IMR-90 (cell line): ENCODE measurements at regions not wholly inside any gene's neighbourhood (a gene's known extent, or its start where the extent isn't known, plus 50 kb on each side); places are given as distances from the start of the nearest gene placed in this dataset.

Experiments
- ATAC-seq: fragments of 200-7000 bp; cut with Tn5 transposase; 2 replicates; pipeline ENCODE4 v1.9.1; 2020; ENCODE audit warnings: low read depth, mild to moderate bottlenecking, moderate library complexity
- BruUV-seq: library from RNA; stranded (reverse); fragments of 400-500 nt; replicated peaks from 2 replicates; lab custom pipeline; 2021; lab: Mats Ljungman, UMichigan
- CTCF ChIA-PET: fragments of 300-600 bp; formaldehyde crosslinking; extraction: SDS; loops from one replicate; lab custom pipeline; 2021; ENCODE audit warnings: antibody characterized with exemption; lab: Yijun Ruan, JAX
- POLR2A ChIA-PET: fragments of 300-600 bp; sonication (Branson Sonifier 250); formaldehyde crosslinking; loops from one replicate; lab custom pipeline; 2022; ENCODE audit warnings: antibody characterized with exemption; ENCODE audit not compliant: unreplicated experiment; lab: Charles Lee
- DNase-seq: peaks from one replicate; pipeline ENCODE4 v3.0.0; 2013
- H2AFZ ChIP-seq: replicated peaks from 2 replicates; pipeline ENCODE3; 2013; ENCODE audit warnings: low read length, mild to moderate bottlenecking; ENCODE audit not compliant: poor library complexity
- H2AK5ac ChIP-seq: 2 replicates; pipeline ENCODE4 v1.6.1; 2013; ENCODE audit warnings: low read depth, low read length, inconsistent platforms
- H2AK9ac ChIP-seq: replicated peaks from 2 replicates; pipeline ENCODE3; 2013; ENCODE audit warnings: mild to moderate bottlenecking, low read depth, low read length, moderate library complexity; ENCODE audit not compliant: poor library complexity
- H2BK120ac ChIP-seq: 2 replicates; pipeline ENCODE4 v1.6.1; 2013; ENCODE audit warnings: low read depth, low read length, inconsistent platforms
- H2BK15ac ChIP-seq: 3 replicates; pipeline ENCODE4 v1.6.1; 2013; ENCODE audit warnings: low read depth, low read length, inconsistent platforms
- H2BK20ac ChIP-seq: 2 replicates; pipeline ENCODE4 v1.6.1; 2013; ENCODE audit warnings: low read depth, mild to moderate bottlenecking, inconsistent platforms, low read length, moderate library complexity
- H2BK5ac ChIP-seq: 2 replicates; pipeline ENCODE4 v1.6.1; 2013; ENCODE audit warnings: mild to moderate bottlenecking, low read depth, low read length, inconsistent platforms; ENCODE audit not compliant: poor library complexity, severe bottlenecking
- H3K14ac ChIP-seq: replicated peaks from 2 replicates; pipeline ENCODE4 v1.6.1; 2013; ENCODE audit warnings: low read depth, low read length, inconsistent platforms
- H3K18ac ChIP-seq: 2 replicates; pipeline ENCODE4 v1.6.1; 2013; ENCODE audit warnings: low read depth, low read length, control low read depth
- H3K23ac ChIP-seq: 2 replicates; pipeline ENCODE4 v1.6.1; 2013; ENCODE audit warnings: low read depth, low read length, inconsistent platforms
- H3K27ac ChIP-seq: 2 replicates; pipeline ENCODE4 v1.5.1; 2013; ENCODE audit warnings: mild to moderate bottlenecking, control low read depth, low read length; ENCODE audit not compliant: insufficient read depth
- H3K27me3 ChIP-seq: 2 replicates; pipeline ENCODE4 v1.6.1; 2013; ENCODE audit warnings: low read length; ENCODE audit not compliant: control insufficient read depth, insufficient read depth
- H3K36me3 ChIP-seq: 2 replicates; pipeline ENCODE4 v1.6.1; 2013; ENCODE audit warnings: low read length, mixed read lengths; ENCODE audit not compliant: control insufficient read depth, insufficient read depth
- H3K4ac ChIP-seq: 2 replicates; pipeline ENCODE4 v1.6.1; 2013; ENCODE audit warnings: low read depth, low read length, inconsistent platforms
- H3K4me1 ChIP-seq: 2 replicates; pipeline ENCODE4 v1.6.1; 2013; ENCODE audit warnings: low read length, mixed read lengths; ENCODE audit not compliant: control insufficient read depth, insufficient read depth
- H3K4me2 ChIP-seq: 2 replicates; pipeline ENCODE4 v1.6.1; 2013; ENCODE audit warnings: low read depth, mild to moderate bottlenecking, control low read depth, low read length, moderate library complexity
- H3K4me3 ChIP-seq: 2 replicates; pipeline ENCODE4 v1.5.1; 2013; ENCODE audit warnings: low read depth, mild to moderate bottlenecking, control low read depth, low read length, moderate library complexity; ENCODE audit not compliant: insufficient read depth
- H3K56ac ChIP-seq: 2 replicates; pipeline ENCODE4 v1.6.1; 2013; ENCODE audit warnings: low read length, inconsistent platforms; ENCODE audit not compliant: insufficient read depth; ENCODE audit errors: extremely low read depth
- H3K79me1 ChIP-seq, 2 experiments: 2 replicates each; pipeline ENCODE4 v1.6.1; 2013; ENCODE audit warnings: low read length in 2 of 2, inconsistent platforms in 1 of 2, low read depth in 1 of 2
- H3K9ac ChIP-seq: 2 replicates; pipeline ENCODE4 v1.6.1; 2013; ENCODE audit warnings: low read depth, low read length, control low read depth
- H3K9me1 ChIP-seq: 2 replicates; pipeline ENCODE4 v1.6.1; 2013; ENCODE audit warnings: low read length, inconsistent platforms; ENCODE audit not compliant: insufficient read depth
- H3K9me3 ChIP-seq: 2 replicates; pipeline ENCODE4 v1.6.1; 2013; ENCODE audit warnings: low read length; ENCODE audit not compliant: control insufficient read depth, insufficient read depth
- H4K20me1 ChIP-seq: 2 replicates; pipeline ENCODE4 v1.6.1; 2013; ENCODE audit warnings: low read length, inconsistent platforms; ENCODE audit not compliant: insufficient read depth
- H4K5ac ChIP-seq: 2 replicates; pipeline ENCODE4 v1.6.1; 2013; ENCODE audit warnings: mild to moderate bottlenecking, low read depth, low read length, control low read depth
- H4K8ac ChIP-seq, 2 experiments: 2 replicates each; pipeline ENCODE4 v1.6.1; 2013; ENCODE audit warnings: low read depth in 2 of 2, low read length in 2 of 2, control low read depth in 1 of 2, inconsistent platforms in 1 of 2
- H4K91ac ChIP-seq: 2 replicates; pipeline ENCODE4 v1.6.1; 2013; ENCODE audit warnings: low read depth, low read length, inconsistent platforms; ENCODE audit not compliant: insufficient read depth
- BHLHE40 ChIP-seq: fragments of 150-350 bp; IDR thresholded peaks from 2 replicates; pipeline ENCODE4 v1.6.1; 2016; ENCODE audit warnings: mild to moderate bottlenecking, low read depth, low read length
- CEBPB ChIP-seq: IDR thresholded peaks from 2 replicates; pipeline ENCODE4 v1.6.1; 2012; ENCODE audit warnings: low read depth, low read length, improper control_type of control experiment
- CHD1 ChIP-seq: IDR thresholded peaks from 2 replicates; pipeline ENCODE4 v1.6.1; 2012; ENCODE audit warnings: low read depth, low read length, improper control_type of control experiment
- CTCF ChIP-seq: conservative IDR thresholded peaks from 2 replicates; pipeline ENCODE4 v1.5.1; 2012; ENCODE audit warnings: mild to moderate bottlenecking, low read depth, low read length, improper control_type of control experiment
- ELK1 ChIP-seq: fragments of 150-350 bp; IDR thresholded peaks from 2 replicates; pipeline ENCODE4 v1.6.1; 2016; ENCODE audit warnings: low read depth, mild to moderate bottlenecking, low read length, moderate library complexity, borderline replicate concordance
- FOS ChIP-seq: fragments of 150-350 bp; IDR thresholded peaks from 2 replicates; pipeline ENCODE4 v1.6.1; 2016; ENCODE audit warnings: low read depth, low read length
- MAFK ChIP-seq: IDR thresholded peaks from 2 replicates; pipeline ENCODE4 v1.6.1; 2012; ENCODE audit warnings: low read depth, low read length, improper control_type of control experiment
- MAZ ChIP-seq: IDR thresholded peaks from 2 replicates; pipeline ENCODE4 v1.6.1; 2012; ENCODE audit warnings: low read depth, mild to moderate bottlenecking, low read length, improper control_type of control experiment, moderate library complexity, borderline replicate concordance
- MXI1 ChIP-seq: IDR thresholded peaks from 2 replicates; pipeline ENCODE4 v1.6.1; 2012; ENCODE audit warnings: low read depth, mild to moderate bottlenecking, low read length, moderate library complexity, borderline replicate concordance
- NFE2L2 ChIP-seq: fragments of 150-350 bp; IDR thresholded peaks from 2 replicates; pipeline ENCODE4 v1.6.1; 2016; ENCODE audit warnings: low read depth, mild to moderate bottlenecking, low read length
- POLR2A ChIP-seq: IDR thresholded peaks from 2 replicates; pipeline ENCODE4 v1.6.1; 2012; ENCODE audit warnings: mild to moderate bottlenecking, low read depth, low read length
- RAD21 ChIP-seq: IDR thresholded peaks from 2 replicates; pipeline ENCODE4 v1.6.1; 2012; ENCODE audit warnings: low read length, improper control_type of control experiment
- RCOR1 ChIP-seq: IDR thresholded peaks from 2 replicates; pipeline ENCODE4 v1.6.1; 2012; ENCODE audit warnings: mild to moderate bottlenecking, low read length, improper control_type of control experiment; ENCODE audit not compliant: insufficient replicate concordance
- RFX5 ChIP-seq: IDR thresholded peaks from 2 replicates; pipeline ENCODE4 v1.8.0; 2012; ENCODE audit warnings: low read depth, mild to moderate bottlenecking, low read length, moderate library complexity
- SMC3 ChIP-seq: fragments of 150-350 bp; IDR thresholded peaks from 2 replicates; pipeline ENCODE4 v1.6.1; 2016; ENCODE audit warnings: low read depth, mild to moderate bottlenecking, antibody characterized with exemption, low read length, moderate library complexity
- USF2 ChIP-seq: fragments of 150-350 bp; IDR thresholded peaks from 2 replicates; pipeline ENCODE4 v1.6.1; 2017; ENCODE audit warnings: mild to moderate bottlenecking, antibody characterized with exemption, low read length, low read depth
- WGBS, 2 experiments: methylation state at CpG; one replicate each; pipeline versions ENCODE4 v1.1.5 to v1.1.7; 2013; ENCODE audit warnings: missing lambda C conversion rate in 2 of 2; ENCODE audit not compliant: insufficient read length in 1 of 2; ENCODE audit errors: extremely low coverage in 2 of 2; 5-methylcytosine and 5-hydroxymethylcytosine counted together
- dilution Hi-C: fragments of 300-500 bp; cut with HindIII; formaldehyde crosslinking; loops from one replicate; pipeline ENCODE4 v1.14.3; 2018; ENCODE audit warnings: low sequenced_read_pairs; ENCODE audit not compliant: unreplicated experiment
- in situ Hi-C: fragments of 300-500 bp; cut with MboI; formaldehyde crosslinking; loops from 3 replicates; pipeline ENCODE4 v1.14.3; 2019; ENCODE audit warnings: low sequenced_read_pairs, inconsistent platforms, mixed read lengths
- intact Hi-C: fragments of 100-400 bp; cut with micrococcal nuclease; formaldehyde crosslinking; loops from 2 replicates; pipeline ENCODE4 v1.10.0; 2022

GRCh38 chr6:170112583-170112860 is 178.4 kb downstream of the DLL1 start:
- Histone ChIP-seq H2BK5ac (no peak overlapping the region), H4K91ac (no peak overlapping the region), H3K56ac (no peak overlapping the region), H3K4ac (no peak overlapping the region), H2BK120ac (no peak overlapping the region), H2BK20ac (no peak overlapping the region), H2AK5ac (no peak overlapping the region), H4K20me1 (no peaks in the 10 kb centered on the region), H3K9me3 (peaks cover 33% of the 10 kb centered on the region), H2AK9ac (no peak overlapping the region), H3K18ac (no peak overlapping the region), H3K79me1 (no peaks in the 10 kb centered on the region), H3K27ac (no peak overlapping the region), H3K4me2 (no peak overlapping the region), H3K23ac (no peak overlapping the region), H3K36me3 (no peaks in the 10 kb centered on the region), H3K4me1 (no peaks in the 10 kb centered on the region), H3K4me3 (no peak overlapping the region), H4K5ac (no peak overlapping the region), H4K8ac (no peak overlapping the region), H3K14ac (no peak overlapping the region), H2BK15ac (no peak overlapping the region), H3K27me3 (no peaks in the 10 kb centered on the region), H3K9ac (no peak overlapping the region), H2AFZ (no peak overlapping the region), H3K9me1 (no peaks in the 10 kb centered on the region)
- no CpG with 5 or more reads among the region's 4 CpGs for WGBS, 2 experiments
- CTCF ChIA-PET: no interaction called here
- no TSS peak for BruUV-seq
- in situ Hi-C loops: no loop called here
- POLR2A ChIA-PET: no interaction called here
- ATAC-seq: no peak
- no peak for DNase-seq
- no peak for TF ChIP-seq FOS
- TF ChIP-seq CEBPB: no peak
- no peak for TF ChIP-seq RAD21
- no peak for TF ChIP-seq NFE2L2
- TF ChIP-seq RFX5: no peak
- no peak for TF ChIP-seq RCOR1
- TF ChIP-seq MAZ: no peak
- TF ChIP-seq POLR2A: no peak
- no peak for TF ChIP-seq CTCF
- TF ChIP-seq SMC3: no peak
- TF ChIP-seq ELK1: no peak
- no peak for TF ChIP-seq USF2
- no peak for TF ChIP-seq MXI1
- no peak for TF ChIP-seq MAFK
- TF ChIP-seq CHD1: no peak
- TF ChIP-seq BHLHE40: no peak
- dilution Hi-C loops: no loop called here
- intact Hi-C loops: no loop called here
